ENCODE measurements at regions not wholly inside any gene's neighbourhood (a gene's known extent, or its start where the extent isn't known, plus 50 kb on each side); places are given as distances from the start of the nearest gene placed in this dataset.
"Not testable (repeated sequence)": the region's sequence is repeated elsewhere in the genome, so short reads cannot be mapped to it uniquely, and the experiment has no call there.

DNA sequence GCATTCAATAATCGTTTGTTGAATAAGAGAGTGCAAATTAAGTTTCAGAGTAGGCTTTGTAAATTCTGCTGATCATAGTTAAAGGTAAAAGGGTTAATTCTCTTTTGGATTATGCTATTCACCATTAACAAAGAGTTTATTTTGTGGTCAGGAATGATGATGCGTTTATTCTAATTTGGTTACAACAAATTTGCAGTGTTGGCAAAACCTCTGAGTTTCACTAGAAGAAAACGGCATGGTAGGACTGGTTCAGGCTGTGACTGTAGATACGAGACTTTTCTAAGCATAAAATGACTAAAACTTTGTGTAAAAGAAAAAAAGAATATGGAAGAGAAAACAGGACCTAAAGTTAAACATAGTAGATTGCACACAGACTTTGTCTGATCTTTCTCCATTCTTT is 234.7 kb downstream of the TLR4 start:
- no peak for DNase-seq (ENCODE audit: low read depth in 2 of 2)

GRCh38 chr9:117944750-117945149 is 240.5 kb downstream of the TLR4 start:
- not testable (repeated sequence) for DNase-seq (ENCODE audit: low read depth in 2 of 2)

GRCh38 chr9:117945286-117945685 is 241.1 kb downstream of the TLR4 start:
- no peak for DNase-seq (ENCODE audit: low read depth in 2 of 2)

GRCh38 chr9:117951127-117951526 is 246.9 kb downstream of the TLR4 start:
- no peak for DNase-seq (ENCODE audit: low read depth in 2 of 2)

- DNase-seq (ENCODE audit: low read depth in 2 of 2), result no peak
Measured at GRCh38 chr9:117952581-117952980, 248.4 kb downstream of the TLR4 start.

DNA sequence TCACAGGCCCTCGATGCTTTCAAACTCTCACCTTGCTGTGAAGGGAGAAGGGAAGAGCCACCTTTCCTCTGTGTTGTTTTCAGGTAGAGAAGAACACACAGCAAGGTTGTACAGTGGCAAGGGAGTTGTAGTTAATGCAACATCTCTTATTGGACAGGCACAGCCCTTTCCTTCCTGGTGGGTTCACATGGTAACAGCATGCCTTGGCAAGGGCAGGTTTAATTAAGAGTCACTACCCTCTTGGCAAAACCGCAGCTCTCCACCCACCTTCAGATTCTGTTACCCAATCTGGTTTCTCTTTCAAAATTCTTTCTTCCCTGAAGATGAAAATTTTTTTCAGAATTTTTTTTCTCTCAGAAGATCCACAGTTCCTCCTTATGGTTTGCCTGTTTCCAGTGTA is 253.1 kb downstream of the TLR4 start:
- no peak for DNase-seq (ENCODE audit: low read depth in 2 of 2)

DNA sequence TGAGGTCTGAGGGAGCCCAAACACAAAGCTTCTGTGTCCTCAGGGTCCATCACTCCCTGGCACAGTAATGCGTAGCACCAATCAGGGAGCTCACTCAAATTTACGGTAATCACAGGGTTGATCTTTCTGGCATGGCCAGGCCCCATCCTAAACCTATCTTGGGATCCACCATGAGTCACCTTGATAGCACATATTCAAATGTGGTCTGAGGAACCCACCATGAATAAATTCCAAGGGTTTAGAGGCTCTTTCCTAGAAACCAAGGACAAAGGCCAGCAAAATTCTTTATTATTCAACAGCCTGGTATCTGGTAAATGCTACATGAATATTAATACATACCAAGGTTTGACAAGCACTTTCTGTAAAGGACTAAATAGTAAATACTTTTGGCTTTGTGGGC is 254.5 kb downstream of the TLR4 start:
- DNase-seq (ENCODE audit: low read depth in 2 of 2), result no peak

GRCh38 chr9:117963493-117964090 is 259.4 kb downstream of the TLR4 start:
- no peak for DNase-seq (ENCODE audit: low read depth in 2 of 2)

GRCh38 chr9:117970276-117971050 is 266.3 kb downstream of the TLR4 start:
- DNase-seq (ENCODE audit: low read depth in 2 of 2), result no peak

- no peak for DNase-seq (ENCODE audit: low read depth in 2 of 2)
Measured at GRCh38 chr9:117974108-117974507, 269.9 kb downstream of the TLR4 start.

- no peak for DNase-seq (ENCODE audit: low read depth in 2 of 2)
Measured at GRCh38 chr9:117979914-117980313, 275.7 kb downstream of the TLR4 start.

DNA sequence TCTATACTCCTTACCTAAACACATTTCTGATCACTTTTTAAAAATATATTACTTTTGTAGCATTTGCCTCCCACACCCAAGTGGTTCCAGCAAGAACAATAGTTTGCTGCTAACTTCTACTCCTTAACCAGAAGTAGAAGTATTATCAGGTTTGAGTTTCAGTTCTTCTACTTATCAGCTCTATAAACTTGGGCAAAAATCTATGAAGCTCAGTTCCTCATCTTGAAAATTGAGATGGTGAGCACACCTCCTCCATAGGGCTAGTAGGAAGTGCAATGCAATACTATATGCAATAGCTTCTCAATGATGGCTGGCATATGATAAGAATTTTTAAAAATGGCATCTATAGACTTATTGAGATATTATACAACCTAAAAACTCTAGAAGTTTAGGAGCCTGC is 283.7 kb downstream of the TLR4 start:
- no peak for DNase-seq (ENCODE audit: low read depth in 2 of 2)

GRCh38 chr9:117992006-117992405 is 287.8 kb downstream of the TLR4 start:
- DNase-seq (ENCODE audit: low read depth in 2 of 2), result no peak

- DNase-seq (ENCODE audit: low read depth in 2 of 2), result no peak
Measured at GRCh38 chr9:118000581-118000980, 296.4 kb downstream of the TLR4 start.

DNA sequence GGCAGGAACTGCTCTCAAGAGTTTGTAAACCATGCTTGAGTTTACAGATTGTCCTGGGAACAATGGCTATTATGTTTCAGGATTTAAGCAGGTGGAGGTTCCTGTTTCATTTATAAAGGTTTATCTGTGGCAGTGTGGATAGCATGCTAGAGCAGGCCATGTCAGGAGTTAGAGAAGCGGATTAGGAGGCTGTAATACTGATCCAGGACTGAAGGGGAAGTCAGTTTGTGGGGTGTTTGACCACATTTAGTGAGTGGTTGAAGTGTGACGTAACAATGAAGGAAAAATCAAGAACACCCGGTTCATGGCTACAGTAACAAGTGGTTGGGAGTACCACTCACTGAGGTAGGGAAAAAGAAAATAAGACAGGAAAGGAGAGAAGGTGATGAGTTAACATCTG is 299.0 kb downstream of the TLR4 start:
- DNase-seq (ENCODE audit: low read depth in 2 of 2), result no peak

DNA sequence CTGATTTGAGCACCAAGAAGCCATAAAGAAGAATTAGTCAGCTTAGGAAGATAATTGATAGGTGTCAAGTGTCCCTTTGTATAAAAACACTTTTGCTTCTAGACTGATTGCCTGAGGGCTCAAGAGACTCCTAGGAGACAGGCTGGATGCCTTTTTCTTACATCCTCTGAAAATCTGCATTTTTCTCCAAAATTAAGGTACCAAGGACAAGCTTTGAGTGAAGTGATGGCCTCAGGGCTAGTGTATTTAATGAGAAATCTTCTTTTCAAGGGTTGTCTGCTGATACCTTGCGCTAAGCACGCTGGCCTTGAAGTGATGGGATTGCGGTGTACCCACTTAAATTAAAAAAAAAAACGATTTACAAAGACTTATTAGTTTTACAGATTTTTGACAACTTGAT is 304.0 kb downstream of the TLR4 start:
- DNase-seq (ENCODE audit: low read depth in 2 of 2), result no peak

- DNase-seq (ENCODE audit: low read depth in 2 of 2), result no peak
Measured at GRCh38 chr9:118009614-118010013, 305.4 kb downstream of the TLR4 start.

DNA sequence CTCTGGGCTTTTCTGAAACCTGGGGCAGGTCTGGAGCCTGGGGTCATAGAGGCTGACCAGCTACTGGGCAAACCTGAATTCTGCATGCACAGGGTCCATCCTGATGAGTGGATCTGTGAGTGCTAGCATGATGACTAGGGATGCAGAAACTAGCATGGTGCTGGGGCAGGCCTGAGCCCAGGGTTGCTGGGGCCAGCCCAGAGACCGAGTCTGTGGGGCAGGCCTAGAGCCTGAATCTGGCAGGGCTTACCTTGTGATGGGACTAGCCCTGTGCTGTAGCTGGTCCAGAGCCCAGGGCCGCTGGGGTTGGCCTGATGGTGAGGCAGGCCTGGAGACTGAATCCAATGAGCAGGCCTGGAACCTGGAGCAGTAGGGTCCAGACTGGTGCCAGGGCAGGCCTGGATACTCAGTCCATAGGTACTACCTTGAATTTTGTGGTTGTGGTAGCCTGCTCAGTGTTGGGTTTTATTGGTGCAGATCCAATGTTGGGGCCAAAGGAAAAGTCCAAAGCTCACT is 313.5 kb downstream of the TLR4 start:
- DNase-seq (ENCODE audit: low read depth in 2 of 2), result no peak

GRCh38 chr9:118023644-118024043 is 319.4 kb downstream of the TLR4 start:
- no peak for DNase-seq (ENCODE audit: low read depth in 2 of 2)

GRCh38 chr9:118028225-118028624 is 324.0 kb downstream of the TLR4 start:
- DNase-seq (ENCODE audit: low read depth in 2 of 2), result no peak

GRCh38 chr9:118029425-118029824 is 325.2 kb downstream of the TLR4 start:
- DNase-seq (ENCODE audit: low read depth in 2 of 2), result no peak

GRCh38 chr9:118034701-118035100 is 330.5 kb downstream of the TLR4 start:
- no peak for DNase-seq (ENCODE audit: low read depth in 2 of 2)

GRCh38 chr9:118038713-118039112 is 334.5 kb downstream of the TLR4 start:
- DNase-seq (ENCODE audit: low read depth in 2 of 2), result no peak

Data from stimulated activated CD4-positive, alpha-beta T cell treated with anti-CD3 and anti-CD28 coated beads, Interleukin-4, amount 100 ng/mL, for 48 hours (primary cell).